GM12873 (cell line): ENCODE measurements at regions not wholly inside any gene's neighbourhood (a gene's known extent, or its start where the extent isn't known, plus 50 kb on each side); places are given as distances from the start of the nearest gene placed in this dataset.

Experiments
- CTCF ChIP-seq: IDR thresholded peaks from 2 replicates; pipeline ENCODE4 v1.5.1; 2012; ENCODE audit warnings: low read depth, mild to moderate bottlenecking, moderate library complexity, low read length, control low read depth; ENCODE audit not compliant: insufficient read depth; ENCODE audit errors: missing control alignments

- no peak for TF ChIP-seq CTCF
These were observed 70.2 kb downstream of the RND3 start for GRCh38 chr2:150417278-150417677.

GRCh38 chr2:150415022-150415421 lies 72.4 kb downstream of the RND3 start:
- no peak for TF ChIP-seq CTCF

- TF ChIP-seq CTCF: no peak
These were observed 73.6 kb downstream of the RND3 start for GRCh38 chr2:150413910-150414309.

- TF ChIP-seq CTCF: no peak
These were observed 74.1 kb downstream of the RND3 start for GRCh38 chr2:150413366-150413765.

GRCh38 chr2:150410809-150411208 lies 76.7 kb downstream of the RND3 start:
- TF ChIP-seq CTCF: no peak

GRCh38 chr2:150409196-150409595 lies 78.3 kb downstream of the RND3 start:
- TF ChIP-seq CTCF: no peak

GRCh38 chr2:150404147-150404546 lies 83.3 kb downstream of the RND3 start:
- no peak for TF ChIP-seq CTCF
